GM21367 (cell line): ENCODE measurements at regions not wholly inside any gene's neighbourhood (a gene's known extent, or its start where the extent isn't known, plus 50 kb on each side); places are given as distances from the start of the nearest gene placed in this dataset.

Source experiments
- ATAC-seq: cut with Tn5 transposase; IDR thresholded peaks from one replicate; pipeline ENCODE4 v1.9.1; 2021; ENCODE audit not compliant: unreplicated experiment

GRCh38 chr6:112710710-112711109, 363.6 kb downstream of the RFPL4B start:
- ATAC-seq = no peak

DNA sequence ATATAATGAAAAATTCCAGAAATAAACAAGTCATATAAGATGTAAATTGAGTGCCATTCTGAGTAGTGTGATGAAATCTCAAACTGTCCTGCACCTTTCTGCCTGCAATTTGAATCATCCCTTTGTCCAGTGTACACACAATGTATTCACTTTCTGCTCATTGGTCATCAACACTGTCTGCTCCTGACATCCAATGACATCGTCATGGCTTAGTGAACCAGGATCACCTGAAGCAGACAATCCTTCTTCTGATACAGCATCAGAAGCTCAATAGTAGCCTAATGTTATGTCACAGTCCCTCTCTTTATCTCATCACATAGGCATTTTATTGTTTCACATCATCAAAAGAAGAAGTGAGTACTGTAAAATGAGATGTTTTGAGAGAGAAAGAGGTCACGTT, 366.3 kb downstream of the RFPL4B start:
- no peak for ATAC-seq

- ATAC-seq = no peak
Measured at GRCh38 chr6:112717401-112717800, 370.3 kb downstream of the RFPL4B start.

DNA sequence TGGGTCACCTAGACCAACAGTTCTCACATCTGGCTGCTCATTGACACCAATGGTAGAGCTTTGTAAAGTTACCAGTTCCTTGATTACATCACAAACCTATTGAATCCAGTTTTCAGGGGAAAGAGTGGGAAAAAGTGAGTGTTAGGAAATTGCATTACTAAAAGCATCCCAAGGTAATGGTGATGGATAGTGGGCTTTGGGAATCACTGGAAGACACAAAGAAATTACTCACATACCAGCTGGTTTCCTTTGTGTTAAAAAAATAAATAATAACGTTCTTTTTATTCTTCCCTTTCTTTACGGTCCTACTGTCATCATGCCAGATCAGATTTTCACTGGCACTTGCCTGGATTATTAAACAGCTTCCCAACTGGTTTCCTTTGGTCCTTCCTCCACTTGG, 370.7 kb downstream of the RFPL4B start:
- no peak for ATAC-seq

- no peak for ATAC-seq
Measured at GRCh38 chr6:112725541-112726085, 378.5 kb downstream of the RFPL4B start.

- ATAC-seq = no peak
Measured at GRCh38 chr6:112735129-112735528, 388.0 kb downstream of the RFPL4B start.

GRCh38 chr6:112739766-112740165, 392.6 kb downstream of the RFPL4B start:
- no peak for ATAC-seq

GRCh38 chr6:112743323-112743722, 396.2 kb downstream of the RFPL4B start:
- ATAC-seq = no peak

GRCh38 chr6:112744827-112745226, 397.7 kb downstream of the RFPL4B start:
- ATAC-seq = no peak

- ATAC-seq = no peak
Measured at GRCh38 chr6:112745765-112746164, 398.6 kb downstream of the RFPL4B start.

DNA sequence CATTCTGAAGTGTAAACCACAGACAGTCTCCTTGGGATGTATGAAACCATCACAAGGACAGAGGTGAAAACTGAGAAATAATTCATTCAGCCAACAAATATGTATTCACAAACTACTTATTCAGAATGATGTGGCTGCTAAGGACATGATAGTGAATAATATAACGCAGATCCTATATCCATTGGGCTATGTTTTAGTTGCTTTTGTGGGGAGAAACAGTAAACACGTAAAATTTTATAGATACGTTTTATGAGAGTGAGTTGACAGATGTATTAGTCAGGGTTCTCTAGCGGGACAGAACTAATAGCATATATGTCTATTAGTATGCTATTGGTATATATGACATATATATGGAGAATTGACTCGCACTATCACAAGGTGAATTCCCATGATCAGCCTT, 402.5 kb downstream of the RFPL4B start:
- no peak for ATAC-seq

- ATAC-seq = no peak
Measured at GRCh38 chr6:112752305-112752704, 405.2 kb downstream of the RFPL4B start.

- ATAC-seq = no peak
Measured at GRCh38 chr6:112752791-112753190, 405.7 kb downstream of the RFPL4B start.

- no peak for ATAC-seq
Measured at GRCh38 chr6:112760831-112761230, 413.7 kb downstream of the RFPL4B start.

DNA sequence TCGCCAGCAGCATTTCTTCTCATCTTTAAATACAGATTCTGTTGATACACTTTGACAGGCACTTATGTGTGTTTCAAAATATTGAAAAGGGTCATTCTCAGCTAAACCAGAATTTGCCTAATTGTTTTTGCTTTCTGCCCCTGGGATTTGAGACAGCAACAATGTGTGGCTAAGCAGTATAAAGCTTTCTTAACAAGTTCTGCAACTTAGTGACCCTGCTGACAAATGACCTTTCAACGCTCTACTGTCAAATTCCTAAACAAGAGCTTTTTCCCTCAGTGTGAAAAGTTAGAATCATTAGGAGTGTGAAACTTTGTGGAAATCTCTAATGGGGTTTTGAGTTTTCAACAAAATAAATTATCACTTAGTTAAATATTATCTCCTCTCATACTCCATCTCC, 414.6 kb downstream of the RFPL4B start:
- no peak for ATAC-seq

DNA sequence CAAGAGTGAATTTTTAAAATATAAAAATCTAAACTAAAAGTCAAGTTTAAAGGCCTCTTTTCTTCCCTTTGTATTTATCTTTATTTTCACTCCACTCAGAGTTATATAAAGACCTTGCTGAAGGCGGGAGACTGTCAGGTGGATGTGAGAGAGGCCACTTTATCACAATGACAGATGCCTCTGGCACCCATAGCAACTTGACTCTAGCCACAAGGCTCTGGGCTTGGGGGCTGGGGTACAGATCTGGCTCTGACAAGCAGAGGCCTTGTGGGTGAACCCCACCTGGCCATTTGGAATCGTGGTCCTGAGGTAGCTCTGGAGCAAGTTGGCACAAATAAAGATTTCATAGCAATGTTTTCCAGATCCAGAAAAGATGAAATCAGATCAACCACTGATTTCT, 417.2 kb downstream of the RFPL4B start:
- no peak for ATAC-seq

DNA sequence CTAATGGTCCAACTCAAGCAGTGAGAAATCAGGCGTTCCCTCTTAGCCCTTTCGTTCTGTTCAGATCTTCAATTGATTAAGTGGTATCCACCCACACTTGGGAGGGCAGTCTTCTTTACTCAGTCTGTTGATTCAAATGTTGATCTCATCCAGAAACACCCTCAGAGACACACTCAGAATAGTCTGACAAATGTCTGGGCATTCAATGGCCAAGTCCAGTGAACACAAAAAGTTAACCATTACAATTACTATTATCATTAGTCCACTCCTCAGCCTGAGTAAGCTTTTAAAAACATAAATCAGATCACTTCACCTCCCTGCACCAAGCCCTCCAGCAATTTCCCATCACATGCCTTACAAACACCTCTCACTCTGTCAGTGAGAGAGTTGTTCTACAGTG, 423.2 kb downstream of the RFPL4B start:
- no peak for ATAC-seq

DNA sequence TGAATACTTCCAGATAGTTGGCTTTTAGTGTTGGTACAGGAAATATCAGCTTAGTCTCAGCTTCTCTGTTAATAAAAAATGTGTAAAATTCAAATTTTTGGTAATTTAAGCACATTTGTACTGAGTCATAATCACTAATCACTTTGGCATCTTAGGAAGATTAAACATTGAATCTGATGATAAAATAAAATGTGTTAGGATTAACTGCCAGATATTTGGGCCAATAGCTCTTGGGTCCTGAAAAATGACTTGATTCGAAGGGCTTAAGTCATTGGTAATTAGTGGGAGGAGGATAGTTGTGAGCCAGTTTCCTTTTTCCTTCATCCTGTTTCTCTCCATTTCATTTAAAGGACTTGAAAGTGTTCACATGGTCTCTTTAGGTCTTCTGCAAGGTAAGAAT, 426.1 kb downstream of the RFPL4B start:
- ATAC-seq = no peak

- ATAC-seq = no peak
Measured at GRCh38 chr6:112774319-112774718, 427.2 kb downstream of the RFPL4B start.

DNA sequence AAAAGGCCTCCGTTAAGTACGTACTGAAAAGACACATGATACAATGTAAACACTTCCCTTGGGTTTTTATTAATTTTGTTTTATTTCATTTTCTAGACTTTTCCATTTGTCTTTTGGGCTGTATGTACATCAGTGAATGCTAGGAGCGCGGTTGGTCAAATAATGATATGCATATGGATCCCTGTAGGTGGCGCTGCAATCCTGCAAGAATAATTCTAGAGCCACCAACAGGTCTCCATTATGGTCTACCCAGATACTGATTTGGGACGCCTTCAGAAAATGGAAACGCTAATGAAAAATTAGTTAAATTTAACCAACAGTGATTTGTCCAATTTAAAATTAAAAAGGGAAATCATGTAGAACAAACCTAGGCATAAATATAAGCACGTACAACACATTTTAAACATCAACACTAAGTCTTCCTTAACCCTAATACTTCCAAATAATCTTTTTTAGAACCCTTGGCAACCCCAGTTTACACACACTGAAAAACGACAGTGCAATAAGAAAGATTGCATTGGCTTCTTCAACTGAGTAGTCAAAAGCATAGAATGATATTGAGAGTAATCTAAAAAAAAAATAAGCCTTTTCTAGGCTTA, 433.5 kb downstream of the RFPL4B start:
- peak; percentile 98 for ATAC-seq

GRCh38 chr6:112781241-112781640, 434.1 kb downstream of the RFPL4B start:
- ATAC-seq = no peak

- ATAC-seq = no peak
Measured at GRCh38 chr6:112785408-112785807, 438.3 kb downstream of the RFPL4B start.

- ATAC-seq = no peak
Measured at GRCh38 chr6:112786801-112787200, 439.7 kb downstream of the RFPL4B start.
